Cerebellar nuclear complex (tissue), 1 donor: ENCODE measurements at regions not wholly inside any gene's neighbourhood (a gene's known extent, or its start where the extent isn't known, plus 50 kb on each side); places are given as distances from the start of the nearest gene placed in this dataset.

Experiments used
- DNase-seq, 2 experiments: peaks; one replicate each; lab custom pipeline; 2025; lab: John Stamatoyannopoulos, UW

GRCh38 chr18:77754475-77755044, 504.9 kb downstream of the GALR1 start:
- no peak for DNase-seq

DNA sequence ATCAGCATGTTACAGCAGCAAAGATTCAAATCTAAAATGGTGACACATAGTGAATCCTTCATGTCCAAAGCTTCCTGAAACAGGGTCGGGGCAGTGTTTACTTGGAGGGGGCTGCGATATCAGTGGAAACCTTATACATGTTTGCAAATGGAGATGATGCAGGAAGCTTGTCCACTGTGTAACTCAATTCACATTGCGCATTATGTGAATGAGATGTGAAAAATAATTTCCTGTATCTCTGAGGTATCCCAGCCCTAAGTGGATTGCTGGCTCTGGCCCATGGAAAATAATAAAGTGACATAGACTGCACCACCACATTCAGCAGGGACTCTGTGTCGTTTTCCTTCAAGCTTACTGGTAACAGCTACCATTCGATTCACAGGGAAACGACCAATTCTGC, 505.5 kb downstream of the GALR1 start:
- DNase-seq: no peak

- DNase-seq: no peak
Measured at GRCh38 chr18:77761332-77761731, 511.7 kb downstream of the GALR1 start.

GRCh38 chr18:77762014-77762413, 512.4 kb downstream of the GALR1 start:
- no peak for DNase-seq

DNA sequence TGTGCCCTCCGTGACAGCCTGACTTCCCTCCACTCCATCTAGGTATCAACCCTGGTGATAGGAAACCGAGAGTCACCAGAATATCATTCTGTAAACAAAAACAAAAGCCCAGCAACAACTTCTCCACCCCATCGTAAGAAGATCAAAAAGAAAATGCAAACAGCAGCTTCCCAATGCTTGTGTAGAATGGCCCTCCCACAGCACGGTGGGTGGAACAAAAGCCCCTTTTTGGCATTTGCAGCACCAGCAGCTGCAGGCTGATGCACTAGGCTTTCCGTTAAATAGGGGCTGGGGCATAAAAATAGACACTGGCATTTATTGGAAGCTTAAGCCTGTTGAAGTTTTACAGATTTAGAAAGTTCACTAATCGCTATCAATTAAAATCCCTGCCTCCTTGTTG, 513.0 kb downstream of the GALR1 start:
- DNase-seq: no peak

- DNase-seq: no peak
Measured at GRCh38 chr18:77763530-77764145, 514.0 kb downstream of the GALR1 start.

- no peak for DNase-seq
Measured at GRCh38 chr18:77765468-77765867, 515.8 kb downstream of the GALR1 start.

DNA sequence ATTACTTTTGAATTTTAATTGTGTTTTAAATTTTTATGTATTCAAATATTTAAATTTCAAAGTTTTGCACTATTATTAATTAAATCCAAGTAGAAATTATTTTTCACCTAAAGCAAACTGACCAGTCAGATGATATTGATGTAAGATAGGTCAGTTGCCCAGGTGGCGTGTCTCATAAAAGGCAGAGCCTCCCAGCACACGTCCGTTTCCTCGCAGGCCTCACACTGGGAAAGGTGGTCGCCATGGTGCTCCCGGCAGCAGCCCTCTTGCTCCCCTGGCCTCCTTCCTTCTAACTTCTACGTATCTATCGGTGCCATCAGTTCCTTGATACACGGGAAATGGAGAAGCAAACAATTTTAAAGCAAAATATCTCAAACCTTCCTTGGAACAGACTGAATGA, 516.8 kb downstream of the GALR1 start:
- no peak for DNase-seq

DNA sequence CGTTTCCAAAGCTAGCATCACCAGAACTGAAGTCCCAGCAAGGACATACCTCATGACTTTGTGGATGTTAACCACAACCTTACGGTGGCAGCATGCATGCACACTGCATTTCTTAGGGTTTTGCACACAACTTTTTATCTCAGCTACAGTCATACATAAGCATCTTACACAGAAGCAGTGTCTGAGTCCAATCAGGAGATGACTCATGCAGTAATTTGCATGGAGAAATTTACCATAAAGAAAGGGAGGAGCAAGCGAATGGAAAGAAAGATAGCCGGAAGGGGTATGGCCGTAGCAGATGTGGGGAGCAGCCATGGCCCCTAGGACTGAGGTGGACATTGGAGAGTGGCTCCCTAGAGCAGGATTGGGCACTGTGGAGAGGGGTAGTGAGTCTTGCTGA, 522.5 kb downstream of the GALR1 start:
- no peak for DNase-seq

DNA sequence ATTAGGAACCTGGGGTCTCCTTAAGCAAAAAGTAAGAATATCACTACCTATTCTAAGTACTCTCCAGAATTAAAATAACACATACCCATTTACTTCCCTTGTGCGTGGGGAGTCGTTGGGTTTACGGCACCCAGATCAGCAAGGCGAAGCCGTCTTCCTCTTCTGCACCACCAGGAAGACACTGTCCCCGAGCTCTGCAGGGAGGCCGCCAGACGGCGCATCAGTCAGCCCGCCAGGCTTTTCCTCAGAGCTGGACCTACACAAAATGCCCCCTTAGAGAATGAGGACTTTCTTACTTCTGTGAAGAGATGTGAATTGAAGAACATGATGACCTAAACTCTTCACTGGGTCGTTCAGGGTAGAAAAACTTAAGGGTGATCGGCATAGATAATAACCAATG, 526.5 kb downstream of the GALR1 start:
- no peak for DNase-seq

GRCh38 chr18:77777163-77777562, 527.5 kb downstream of the GALR1 start:
- DNase-seq: no peak

GRCh38 chr18:77784759-77785379, 535.2 kb downstream of the GALR1 start:
- DNase-seq: no peak

DNA sequence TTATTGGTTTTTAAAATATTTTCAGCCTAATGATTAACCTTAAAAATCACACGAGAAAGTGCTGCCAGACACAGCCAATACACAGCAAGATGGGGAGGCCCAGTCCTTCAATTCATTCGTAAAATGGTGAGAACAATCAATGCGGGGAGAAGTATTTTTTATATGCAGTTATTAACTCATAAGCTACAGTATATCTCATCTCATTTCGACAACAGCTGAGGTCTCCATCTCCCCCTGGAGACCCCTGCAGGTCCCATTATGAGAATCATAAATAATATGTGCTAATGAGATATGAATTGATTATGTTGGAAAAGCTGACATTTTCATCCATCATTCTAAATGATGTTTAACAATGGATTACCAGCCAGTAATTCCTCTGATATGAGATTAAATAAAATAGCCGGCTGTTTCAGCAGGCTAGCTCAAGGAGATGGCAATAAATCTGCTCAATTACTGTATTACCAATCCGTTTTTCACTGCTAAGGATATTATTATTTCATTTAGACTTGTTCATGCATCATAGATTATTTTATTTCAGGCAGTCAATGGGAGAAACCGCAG, 535.8 kb downstream of the GALR1 start:
- DNase-seq: no peak

DNA sequence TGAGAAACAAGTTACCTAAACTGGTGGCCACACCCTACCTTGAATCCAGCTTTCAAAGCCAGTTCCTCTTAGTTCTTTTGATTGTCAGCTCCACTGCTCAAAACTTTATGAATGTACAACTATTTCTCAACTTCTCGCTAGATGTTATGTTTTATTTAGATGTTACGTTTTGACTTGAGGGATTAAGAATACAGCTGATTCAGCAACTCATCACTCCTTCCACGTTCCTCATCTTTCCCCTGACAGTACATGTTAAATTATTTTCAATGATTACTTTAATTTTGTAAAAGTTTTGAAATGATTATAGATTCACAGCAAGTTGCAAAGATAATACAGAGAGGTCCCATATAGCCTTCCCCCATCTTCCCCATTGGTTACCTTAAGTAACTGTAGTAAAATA, 553.4 kb downstream of the GALR1 start:
- DNase-seq: no peak

DNA sequence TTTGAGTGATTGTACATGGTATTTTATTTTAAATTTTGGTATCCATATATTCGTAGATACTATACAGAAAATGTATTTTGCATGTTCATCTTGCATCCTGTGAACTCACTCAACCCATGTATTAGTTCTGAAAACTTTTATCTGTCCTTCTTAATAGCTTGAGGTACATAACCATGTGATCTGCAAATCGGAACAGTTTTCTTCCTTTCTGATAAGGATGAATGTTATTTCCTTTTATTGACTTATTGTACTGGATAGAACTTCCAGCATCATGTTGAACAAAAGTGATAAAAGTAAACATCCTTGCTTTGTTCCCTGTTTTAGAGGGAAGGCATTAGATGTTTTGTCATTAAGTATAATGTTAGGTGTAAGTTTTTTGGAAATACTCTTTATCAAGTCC, 554.7 kb downstream of the GALR1 start:
- DNase-seq: no peak

- no peak for DNase-seq
Measured at GRCh38 chr18:77807650-77808049, 558.0 kb downstream of the GALR1 start.

GRCh38 chr18:77811503-77811902, 561.9 kb downstream of the GALR1 start:
- DNase-seq: no peak

DNA sequence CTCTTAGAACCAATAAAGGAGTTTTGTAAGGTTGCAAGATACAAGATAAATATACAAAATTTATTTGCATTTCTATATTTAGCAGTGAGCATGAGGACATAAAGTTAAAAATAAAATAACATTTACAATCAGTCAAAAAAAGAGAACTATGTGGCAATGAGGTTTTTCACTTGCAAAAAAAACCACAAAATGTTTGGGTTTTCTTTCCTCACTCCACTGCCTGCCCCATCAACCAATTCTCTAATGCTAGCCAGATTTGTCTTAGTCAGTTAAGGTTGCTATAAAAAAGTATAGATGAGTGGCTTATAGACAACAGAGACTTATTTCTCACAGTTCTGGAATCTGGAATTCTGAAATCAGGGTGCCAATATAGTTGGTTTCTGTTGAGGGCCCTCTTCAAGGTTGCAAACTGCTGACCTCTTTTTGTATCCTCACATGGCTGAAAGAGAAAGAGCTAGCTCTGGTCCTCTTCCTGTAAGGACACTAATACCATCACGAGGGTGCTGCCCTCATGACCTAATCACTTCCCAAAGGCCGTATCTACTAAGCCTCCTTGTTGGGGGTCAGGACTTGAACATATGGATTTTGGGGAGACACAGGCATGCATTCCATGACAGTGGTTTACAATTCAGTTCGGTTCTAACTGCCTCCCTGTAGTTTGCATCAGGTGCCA, 566.2 kb downstream of the GALR1 start:
- no peak for DNase-seq

- DNase-seq: no peak
Measured at GRCh38 chr18:77818328-77818727, 568.7 kb downstream of the GALR1 start.

DNA sequence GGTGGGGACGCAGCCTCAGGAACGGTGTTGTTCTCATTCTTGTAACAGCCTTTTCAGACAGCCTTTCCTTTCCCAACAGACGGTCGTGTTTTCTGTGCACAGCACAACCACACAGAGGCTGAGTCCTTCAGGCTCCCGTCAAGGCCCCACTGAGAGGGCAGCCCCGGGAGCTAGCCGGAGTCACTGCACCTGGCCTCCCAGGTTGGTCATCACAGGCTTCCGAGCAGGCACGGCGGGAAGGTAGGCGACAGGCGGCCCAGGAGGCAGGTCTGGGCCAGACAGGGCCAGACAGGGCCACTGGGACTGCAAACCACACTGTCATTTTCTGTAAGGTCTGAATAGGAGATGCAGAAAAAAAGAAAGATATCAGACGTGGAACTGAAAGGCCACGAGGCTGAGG, 570.8 kb downstream of the GALR1 start:
- DNase-seq: no peak

- DNase-seq: no peak
Measured at GRCh38 chr18:77821892-77822291, 572.2 kb downstream of the GALR1 start.

DNA sequence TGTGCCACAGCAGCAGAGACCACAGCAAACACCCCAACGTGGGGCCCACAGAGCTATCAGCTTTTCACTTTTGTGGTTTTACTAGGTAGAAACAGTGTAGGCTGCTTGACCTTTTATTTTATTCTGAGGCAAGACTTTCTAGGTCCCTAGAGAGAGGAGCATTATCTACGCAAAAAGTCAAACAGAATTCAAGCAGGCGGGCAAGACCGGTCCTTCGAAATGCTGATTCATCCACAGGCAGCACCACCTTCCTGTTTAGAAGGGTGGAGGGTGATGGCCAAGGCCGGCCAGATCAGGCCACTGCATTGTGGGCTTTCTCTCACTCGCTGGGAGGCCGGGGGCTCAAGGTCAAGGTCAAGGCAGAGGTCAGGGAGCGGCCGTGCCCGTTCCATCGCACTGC, 573.0 kb downstream of the GALR1 start:
- no peak for DNase-seq

- DNase-seq: no peak
Measured at GRCh38 chr18:77833807-77834206, 584.2 kb downstream of the GALR1 start.
